ENCODE measurements at regions not wholly inside any gene's neighbourhood (a gene's known extent, or its start where the extent isn't known, plus 50 kb on each side); places are given as distances from the start of the nearest gene placed in this dataset.

- DNase-seq = no peak
Measured at GRCh38 chr12:97276661-97277429, 185.8 kb upstream of the RMST start.

DNA sequence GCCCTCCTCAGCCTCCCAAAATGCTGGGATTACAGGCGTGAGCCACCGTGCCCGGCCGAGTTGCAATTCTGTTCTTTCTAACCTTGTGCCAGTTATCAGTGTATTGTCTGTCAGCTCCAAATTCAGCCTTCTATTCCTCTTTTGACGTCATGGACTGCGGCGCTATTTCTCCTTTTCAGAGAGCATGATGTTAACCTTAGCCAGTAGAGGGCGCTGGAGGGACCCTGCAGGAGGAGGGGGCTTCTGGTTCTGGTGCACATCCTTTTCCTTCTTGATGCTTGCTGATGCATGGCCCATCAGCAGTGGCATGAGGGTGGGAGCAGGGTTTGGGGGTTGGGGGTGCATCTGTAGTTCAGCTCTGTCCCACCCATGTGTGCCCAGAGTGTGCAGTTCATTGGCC, 179.3 kb upstream of the RMST start:
- DNase-seq = no peak

- DNase-seq = no peak
Measured at GRCh38 chr12:97288531-97288930, 174.1 kb upstream of the RMST start.

DNA sequence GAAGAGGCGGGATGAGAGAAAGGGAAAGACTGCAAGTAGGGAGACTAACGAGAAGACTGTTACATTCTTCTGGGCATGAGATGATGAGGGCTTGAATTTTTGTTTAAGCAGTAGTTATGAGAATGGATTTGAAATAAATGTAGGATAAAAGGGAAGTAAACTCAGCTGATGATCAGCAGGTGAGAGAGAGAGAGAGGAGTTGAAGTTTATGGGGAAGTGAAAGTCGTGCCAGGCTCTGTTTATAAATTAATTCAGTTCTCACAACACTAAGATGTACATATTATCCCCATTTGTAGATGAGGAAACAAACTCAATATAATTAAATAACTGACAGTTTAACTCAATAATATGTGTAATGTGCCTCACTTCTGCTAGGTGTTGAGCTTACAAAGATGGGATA, 170.0 kb upstream of the RMST start:
- no peak for DNase-seq

- DNase-seq = no peak
Measured at GRCh38 chr12:97293541-97293940, 169.1 kb upstream of the RMST start.

DNA sequence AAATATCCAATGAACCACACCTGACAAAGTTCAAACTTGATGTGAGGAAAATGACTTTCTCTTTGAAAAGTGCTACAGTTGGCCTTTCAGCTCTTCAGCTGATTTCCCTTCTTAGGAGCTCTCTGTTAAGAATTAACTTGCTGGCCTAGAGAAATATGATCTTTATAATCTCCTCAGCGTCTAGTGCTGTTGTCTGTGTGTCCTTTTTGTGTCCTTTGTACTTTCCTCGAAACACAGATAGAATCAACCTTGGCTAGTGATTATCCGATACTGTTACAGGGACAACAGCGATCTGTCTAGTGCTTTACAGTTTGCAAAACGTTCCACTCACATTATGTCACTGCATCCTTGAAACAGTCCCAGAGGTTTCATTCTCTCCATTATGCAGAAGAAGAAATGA, 162.8 kb upstream of the RMST start:
- no peak for DNase-seq

DNA sequence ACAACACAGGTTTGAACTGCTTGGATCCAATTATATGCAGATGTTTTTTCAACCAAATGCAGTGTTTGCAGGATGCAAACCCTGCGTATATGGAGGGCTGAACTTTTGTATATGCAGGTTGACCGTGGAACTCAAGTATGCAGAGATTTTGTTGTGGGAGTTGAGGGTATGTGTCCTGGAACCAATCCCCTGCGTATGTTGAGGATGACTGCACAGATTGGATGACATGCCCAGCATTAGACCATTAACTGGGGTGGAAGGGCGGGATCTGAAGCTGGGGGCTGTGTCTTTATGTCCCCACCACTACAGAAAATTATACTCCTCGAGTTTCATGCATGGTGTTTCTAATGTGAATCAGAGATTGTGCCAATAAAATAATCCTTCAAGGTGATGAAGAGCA, 162.2 kb upstream of the RMST start:
- no peak for DNase-seq

DNA sequence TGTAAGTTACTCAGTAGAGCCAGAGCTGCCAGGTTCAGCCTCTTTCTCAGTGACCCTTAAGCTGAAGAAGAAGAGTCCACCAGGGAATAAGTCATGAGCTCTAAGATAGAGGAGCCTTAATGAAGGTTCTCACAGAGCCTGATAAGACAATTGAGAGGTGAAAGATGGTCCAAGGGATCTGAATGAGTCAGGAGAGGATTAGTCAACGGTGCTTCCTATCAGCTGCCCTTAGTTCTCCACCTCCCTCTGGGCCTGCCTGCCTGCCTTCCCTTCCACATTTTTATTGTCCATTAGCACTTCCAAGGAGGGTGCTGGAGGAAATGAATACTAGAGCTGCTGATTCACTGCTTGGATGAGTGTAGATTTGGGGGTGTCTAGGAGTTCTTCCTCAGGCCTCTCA, 161.7 kb upstream of the RMST start:
- DNase-seq = no peak

- DNase-seq = no peak
Measured at GRCh38 chr12:97301576-97301975, 161.0 kb upstream of the RMST start.

GRCh38 chr12:97305651-97306050, 157.0 kb upstream of the RMST start:
- no peak for DNase-seq

DNA sequence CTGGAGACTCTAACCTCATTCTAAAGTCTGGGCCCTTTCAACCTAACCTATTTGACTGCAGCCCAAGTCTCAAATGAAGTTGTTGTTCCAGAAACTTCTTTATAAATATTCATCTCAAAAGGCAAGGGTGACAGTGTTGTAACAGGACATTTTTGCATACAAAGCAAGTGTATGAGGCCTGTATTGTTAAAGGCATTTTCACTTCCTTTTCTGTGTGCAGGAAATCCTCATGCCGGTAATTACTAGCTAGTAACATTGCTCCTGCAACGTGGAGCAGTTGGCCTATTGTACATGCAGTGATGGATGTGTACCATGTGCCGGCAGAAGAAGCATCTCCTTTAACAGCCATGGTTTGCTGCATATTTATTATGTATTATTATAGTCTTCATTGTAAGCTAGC, 156.5 kb upstream of the RMST start:
- no peak for DNase-seq

DNA sequence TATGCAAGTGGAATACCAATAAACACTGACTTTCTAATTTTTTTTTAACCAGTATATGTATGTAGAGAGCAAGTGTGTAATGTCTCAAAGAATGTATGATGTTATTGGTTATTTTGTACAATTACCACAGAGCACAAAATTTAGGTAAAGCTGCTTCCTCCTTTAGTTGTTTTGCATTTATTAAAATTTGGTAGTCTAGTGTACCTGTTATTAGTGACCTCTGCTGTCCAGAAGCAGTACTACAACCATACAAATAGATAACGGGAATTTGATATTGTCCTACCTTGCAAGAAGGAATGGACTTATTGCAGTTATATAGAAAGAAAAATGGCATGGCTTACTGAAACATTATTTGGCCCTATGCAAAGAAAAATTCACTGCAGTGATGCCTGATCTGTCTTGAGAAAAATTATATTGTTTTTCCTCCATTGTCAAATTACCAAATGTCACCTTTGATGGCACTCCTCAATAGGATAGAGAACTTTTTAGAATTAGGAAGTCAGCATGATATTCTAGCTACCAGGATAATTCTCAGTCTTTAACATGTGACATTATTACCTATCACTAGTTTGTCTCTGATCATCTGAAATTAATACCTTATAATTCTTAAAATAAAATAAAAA, 153.9 kb upstream of the RMST start:
- peak in 1 of 2 donors; percentile 12 for DNase-seq

GRCh38 chr12:97309921-97310320, 152.7 kb upstream of the RMST start:
- DNase-seq = no peak

GRCh38 chr12:97312570-97313135, 150.0 kb upstream of the RMST start:
- no peak for DNase-seq

GRCh38 chr12:97313471-97314190, 149.0 kb upstream of the RMST start:
- DNase-seq = no peak

DNA sequence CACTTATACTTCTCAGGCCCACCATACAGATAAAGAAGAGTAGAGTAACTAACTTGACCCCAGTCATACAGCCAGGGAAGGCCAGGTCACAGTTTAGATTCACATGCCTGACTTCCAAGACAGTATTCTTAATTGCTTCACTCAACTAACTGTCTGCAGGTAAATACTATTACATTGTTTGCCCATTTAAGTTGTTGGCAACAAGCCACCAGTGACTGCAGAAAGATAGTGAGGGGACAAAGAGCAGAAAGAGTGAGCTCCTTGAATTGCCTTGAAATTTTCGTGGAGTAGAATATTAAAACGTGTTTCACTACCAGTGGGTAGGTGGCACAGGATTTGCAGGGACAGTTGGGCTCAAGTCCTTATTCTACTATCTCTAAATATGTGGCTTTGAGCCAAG, 146.3 kb upstream of the RMST start:
- no peak for DNase-seq

DNA sequence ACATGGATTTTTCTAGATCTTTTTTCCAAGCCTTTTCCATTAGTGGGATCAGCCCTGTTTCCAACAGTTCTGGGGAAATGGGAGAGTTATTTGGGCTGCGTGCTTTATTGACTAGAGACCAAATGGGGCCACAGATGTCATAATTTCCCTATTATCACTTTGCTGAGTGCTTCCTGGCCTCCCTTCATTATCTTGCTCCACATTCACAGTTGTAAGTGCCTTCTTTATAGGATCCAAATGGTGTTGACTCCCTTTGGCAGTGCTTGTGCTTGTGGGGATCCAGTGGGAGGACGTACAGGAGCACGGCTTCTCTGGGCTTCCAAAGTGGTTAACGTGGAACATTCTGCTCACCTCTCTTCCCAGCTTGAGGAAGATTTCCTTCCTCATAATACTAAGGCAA, 141.0 kb upstream of the RMST start:
- DNase-seq = no peak

- DNase-seq = no peak
Measured at GRCh38 chr12:97322388-97322787, 140.2 kb upstream of the RMST start.

GRCh38 chr12:97323154-97323553, 139.4 kb upstream of the RMST start:
- no peak for DNase-seq

DNA sequence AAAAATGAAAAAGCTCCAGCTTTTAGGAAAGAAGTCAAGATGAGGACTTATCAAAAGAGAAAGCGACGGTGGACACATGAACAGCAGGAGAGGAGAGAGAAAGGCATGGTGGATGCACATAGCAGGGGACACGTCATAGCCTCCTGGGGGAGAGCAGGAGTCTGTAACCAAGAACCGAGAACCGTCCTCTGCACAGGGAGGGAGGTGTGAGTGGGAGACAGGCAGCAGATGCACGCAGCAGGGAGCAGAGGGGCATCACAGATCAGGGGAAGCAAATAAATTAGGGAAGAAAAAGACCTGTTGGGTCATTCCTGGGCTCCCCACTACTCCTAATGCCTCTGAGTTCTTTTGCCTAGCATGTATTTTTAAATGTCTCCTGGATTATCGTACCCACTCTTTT, 138.1 kb upstream of the RMST start:
- no peak for DNase-seq

DNA sequence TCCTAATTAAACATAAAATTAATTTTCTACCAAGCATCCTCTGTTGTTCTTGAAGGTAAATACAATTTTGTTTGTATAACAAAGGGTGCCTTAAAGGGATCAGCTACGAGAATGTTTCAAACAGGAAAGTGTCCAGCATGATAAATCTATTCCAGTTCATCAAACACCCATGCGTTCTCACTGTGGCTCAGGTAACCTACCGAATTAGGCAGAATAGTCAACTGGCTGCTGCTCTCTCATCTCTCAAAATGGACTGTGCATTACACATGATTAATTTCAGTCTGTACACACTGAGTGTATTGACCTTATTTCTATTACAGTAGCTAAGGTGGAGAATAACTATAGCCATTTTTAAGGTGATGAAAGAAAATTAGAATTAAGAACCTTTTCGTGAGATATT, 127.5 kb upstream of the RMST start:
- no peak for DNase-seq

DNA sequence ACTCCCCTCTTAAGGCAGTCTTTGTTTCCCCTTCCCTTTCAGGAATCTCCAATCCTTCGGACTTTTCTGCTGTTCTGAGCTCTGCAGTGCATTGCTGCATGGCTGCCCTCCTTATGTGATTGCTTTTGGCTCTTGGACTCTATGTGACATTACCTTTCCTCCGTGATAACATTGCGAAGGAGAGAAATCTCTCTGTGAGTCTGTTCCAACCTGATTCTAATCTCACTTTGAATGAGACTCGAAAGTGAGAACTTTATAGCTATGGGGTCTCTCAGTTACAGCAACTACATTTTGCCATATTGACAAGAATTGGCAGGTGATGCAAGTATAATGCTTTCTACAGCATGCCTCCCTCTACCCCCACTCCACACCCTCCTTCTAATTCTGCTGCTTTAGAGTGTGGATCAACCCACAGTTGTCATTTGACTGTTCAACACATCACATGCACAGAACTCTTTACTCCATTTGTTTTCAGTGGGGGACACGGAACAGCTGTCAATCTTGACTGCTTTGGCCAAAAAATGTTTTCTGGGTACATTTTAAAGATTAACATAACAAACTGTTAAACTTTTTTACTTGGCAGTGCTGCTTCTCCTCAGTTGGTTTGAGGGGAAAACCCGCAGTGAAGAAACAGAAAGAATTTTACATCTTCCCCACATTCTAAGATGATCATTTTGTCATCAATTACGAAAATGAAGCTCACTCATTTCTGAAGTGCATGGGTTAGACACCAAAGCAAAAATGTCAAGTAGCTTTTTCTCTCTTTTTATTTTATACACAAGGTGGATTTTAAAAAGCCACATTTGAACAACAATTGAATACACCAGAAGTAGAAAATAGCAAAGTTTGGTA, 125.5 kb upstream of the RMST start:
- DNase-seq = no peak

DNA sequence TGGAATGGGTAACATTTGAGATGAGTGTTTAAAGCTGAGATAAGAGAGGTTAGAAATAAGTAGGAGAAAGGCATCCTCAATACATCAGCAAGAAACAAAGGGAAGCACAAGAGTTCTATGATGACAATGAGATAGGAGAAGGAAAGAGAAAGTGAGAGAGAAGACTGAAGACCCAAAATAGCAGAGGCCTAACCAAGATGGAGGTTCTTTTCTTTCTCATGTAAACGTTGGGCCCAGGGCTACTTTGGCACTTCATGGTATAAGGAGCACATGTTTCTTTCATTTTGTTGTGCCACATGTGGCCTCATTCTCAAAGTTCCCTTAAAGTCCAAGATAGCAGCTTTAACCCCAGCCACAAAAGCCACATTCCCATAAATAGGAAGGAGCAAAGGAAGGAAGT, 120.5 kb upstream of the RMST start:
- DNase-seq = no peak

Data from stimulated activated CD4-positive, alpha-beta T cell treated with anti-CD3 and anti-CD28 coated beads, Interleukin-2, amount 100 ng/mL, for 48 hours (primary cell).